GM19239 (cell line): ENCODE measurements at regions not wholly inside any gene's neighbourhood (a gene's known extent, or its start where the extent isn't known, plus 50 kb on each side); places are given as distances from the start of the nearest gene placed in this dataset.
A peak's percentile ranks its signal among the peaks of the same experiment; 100 is the strongest.

Source experiments
- DNase-seq: peaks from one replicate; pipeline ENCODE4 v3.0.0; 2011; ENCODE audit warnings: low spot score; ENCODE audit not compliant: insufficient read length
- FAIRE-seq: peaks from 2 replicates; lab custom pipeline; 2011; peaks lifted over from hg19 to GRCh38; lab: Jason Lieb, UNC

DNA sequence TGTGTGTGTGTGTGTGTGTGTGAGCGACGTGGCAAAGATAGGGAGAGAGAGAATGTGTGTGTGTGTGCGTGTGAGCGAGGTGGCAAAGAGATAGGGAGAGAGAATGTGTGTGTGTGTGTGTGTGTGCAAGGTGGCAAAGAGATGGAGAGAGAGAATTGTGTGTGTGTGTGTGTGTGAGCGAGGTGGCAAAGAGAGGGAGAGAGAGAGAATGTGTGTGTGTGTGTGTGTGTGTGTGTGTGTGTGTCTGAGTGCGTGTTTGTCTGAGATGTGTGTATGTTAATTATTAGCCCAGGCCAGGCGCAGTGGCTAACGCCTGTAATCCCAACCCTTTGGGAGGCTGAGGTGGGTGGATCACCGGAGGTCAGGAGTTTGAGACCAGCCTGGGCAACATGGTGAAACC, 154.6 kb upstream of the RGMA start:
- FAIRE-seq, result no peak
- no peak for DNase-seq

DNA sequence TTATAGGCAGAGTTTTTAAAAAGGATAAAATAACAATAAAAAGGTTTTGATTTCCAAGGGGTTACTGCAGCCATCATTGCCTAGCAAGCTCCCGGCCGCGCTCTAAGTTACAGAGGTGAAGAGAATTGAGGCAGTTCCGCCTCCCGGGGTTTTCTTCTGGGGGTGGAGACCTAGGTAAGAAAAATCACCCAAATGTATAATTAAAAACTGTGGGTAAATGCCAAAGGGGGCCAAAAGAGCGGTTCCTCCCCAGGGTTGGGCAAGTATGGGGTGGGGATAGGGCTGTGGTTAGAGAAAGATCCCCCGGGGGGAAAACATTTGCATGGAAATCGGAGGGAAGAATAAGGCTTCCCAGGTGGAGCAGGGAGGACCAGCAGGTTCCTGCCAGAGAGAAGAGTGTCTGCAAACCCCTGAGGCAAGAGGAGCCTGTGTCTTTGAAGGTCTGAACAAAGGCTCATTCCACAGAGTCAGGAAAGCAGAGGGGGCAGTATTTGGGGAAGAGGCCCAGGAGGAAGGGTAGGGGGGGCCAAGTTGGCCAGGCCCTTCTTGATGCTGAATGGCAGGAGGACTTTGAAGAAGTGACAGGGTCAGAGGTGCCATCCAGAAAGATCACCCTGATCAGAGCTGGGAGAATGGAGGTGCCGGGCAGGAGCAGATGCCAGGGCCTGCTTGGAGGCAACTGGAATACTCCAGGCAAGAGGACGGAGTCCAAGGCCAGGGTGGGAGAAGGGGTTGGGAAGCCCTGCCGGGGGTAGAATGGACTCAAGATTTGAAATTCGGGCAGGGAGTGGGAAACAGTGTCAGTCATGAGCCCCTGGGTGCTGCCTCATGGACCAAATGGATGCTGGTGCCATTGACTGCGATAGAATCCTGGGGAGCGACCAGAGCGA, 152.9 kb upstream of the RGMA start:
- DNase-seq (no peak), FAIRE-seq (no peak)

DNA sequence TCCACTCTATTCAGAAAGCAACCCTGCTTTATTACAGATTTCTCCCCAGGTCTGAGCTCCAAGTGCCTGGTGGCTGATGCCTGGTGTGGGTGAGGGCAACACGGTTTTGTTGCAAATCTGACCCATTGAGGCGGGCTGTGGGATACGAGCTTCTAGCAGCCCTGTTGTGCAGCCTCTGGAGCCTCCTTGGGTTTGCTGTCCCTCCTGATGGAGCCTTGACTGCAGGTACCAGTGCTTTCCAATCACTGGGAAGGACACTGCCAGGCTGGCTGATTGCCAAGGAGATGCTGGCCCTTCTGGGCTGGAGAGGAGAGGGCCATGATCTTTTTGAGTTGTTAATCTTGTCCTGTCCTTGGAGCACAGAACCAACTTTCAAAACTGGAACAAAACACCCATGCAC, 151.0 kb upstream of the RGMA start:
- FAIRE-seq, result no peak
- DNase-seq, result no peak

DNA sequence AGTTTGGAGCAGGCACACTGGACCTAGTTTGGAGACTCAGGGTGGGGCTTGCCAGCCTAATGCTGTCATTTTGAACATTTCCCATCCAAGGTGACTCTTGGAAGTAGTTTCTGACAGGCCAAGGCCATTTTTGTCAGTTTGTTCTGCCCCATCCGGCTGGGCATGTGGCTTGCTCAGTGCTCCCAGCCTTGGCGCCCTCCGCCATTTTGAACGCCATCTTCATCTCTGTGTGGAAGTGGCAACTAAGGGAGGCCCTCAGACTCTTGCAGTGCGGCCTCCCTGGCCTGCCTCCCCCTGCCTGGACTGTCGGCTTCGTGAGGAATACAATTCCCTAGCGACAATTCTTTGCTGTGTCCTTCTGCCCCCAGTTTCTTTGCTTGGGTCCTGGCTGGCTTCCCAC, 150.6 kb upstream of the RGMA start:
- no peak for FAIRE-seq
- no peak for DNase-seq

DNA sequence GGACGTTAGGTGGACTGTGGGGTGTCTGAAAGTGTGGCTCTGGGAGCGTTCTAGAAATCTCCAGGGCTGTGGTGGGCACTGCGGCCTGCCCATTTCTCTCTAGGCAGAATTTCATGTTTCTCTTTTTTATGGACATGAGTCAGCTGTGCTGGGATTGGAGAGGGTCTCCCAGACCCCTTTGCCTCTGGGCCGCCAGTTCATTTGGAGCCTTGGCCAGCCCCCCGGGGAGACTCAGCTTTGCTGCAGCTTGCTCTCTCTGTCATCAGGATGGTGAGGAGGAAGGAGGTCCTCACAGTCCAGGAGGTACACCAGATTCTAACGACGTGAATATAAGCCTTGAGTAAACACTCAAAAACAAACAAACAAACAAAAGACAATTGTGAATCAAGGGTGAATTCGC, 149.6 kb upstream of the RGMA start:
- no peak for FAIRE-seq
- no peak for DNase-seq

DNA sequence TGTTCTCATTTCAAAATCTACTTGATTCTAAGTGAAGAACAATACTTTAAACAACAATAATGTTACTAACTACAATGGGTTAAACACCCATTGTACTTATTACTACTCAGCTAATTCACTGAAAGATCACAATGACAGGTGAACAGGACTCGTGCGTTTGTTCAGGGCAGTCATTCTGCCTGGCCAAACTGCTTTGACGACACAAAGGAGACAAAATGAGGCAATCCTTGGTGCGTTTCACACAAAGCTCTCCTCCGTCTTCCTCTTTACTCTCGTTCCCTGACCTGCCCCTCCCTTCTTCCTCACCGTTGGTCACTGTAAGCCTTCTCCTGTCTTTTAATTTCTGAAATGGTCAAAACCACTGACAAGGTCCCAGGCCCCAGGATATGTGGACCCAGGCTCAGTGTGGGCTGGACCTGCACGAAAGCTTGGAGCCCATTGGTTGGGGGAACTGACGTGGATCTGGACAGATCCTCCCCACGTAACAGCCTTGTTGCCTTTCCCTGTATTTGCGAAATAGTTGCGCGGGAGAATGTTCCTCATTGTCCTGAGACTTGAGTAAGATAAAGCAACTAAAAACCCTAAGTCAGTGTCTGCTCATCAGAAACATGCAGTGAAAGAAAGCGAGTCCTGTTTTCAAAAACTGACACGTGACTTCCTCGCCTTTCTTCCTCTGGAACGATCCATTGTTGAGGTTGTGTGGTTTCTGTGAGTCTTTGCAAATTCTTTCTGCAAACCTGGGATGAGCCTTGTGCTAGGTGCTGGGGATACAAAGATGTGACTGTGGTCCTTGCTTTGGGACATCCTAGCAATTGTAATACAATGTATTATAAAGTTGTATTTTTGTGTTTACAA, 147.1 kb upstream of the RGMA start:
- FAIRE-seq (no peak), DNase-seq (no peak)

DNA sequence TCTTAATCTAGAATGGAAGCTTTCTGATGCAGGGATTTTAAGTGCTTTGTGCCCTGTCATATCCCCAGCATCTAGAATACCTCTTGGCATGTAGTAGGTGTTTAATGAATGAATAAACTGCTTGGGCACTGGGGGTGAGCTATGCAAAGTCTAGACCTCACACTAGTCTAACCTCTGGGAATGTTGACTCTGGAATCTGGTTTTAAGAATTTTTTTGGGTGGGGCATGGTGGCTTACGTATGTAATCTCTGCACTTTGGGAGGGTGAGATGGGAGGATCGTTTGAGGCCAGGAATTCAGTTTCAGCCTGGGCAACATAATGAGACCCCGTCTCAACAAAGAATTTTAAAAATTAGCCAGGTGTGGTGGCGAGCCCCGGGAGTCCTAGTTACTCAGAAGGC, 146.3 kb upstream of the RGMA start:
- DNase-seq, result no peak
- FAIRE-seq, result no peak

DNA sequence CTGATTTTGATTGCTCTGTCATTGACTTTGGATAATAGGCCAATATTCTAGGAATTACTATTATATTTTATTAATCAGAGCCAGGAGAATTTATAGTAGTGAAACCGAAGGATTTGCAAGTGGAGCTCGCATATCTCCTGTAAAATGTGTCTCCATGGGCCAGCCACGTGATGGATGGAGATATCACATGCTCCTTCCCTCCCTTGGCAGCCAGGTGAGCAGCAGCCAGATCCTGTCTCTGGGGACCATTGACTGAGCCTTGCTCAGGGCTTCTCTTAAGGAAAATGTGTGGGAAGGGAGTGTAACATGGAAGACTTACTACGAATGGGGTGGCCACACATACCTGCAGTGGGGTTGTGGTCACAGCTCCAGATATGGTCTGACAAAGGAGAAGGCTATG, 144.7 kb upstream of the RGMA start:
- FAIRE-seq (no peak), DNase-seq (no peak)

DNA sequence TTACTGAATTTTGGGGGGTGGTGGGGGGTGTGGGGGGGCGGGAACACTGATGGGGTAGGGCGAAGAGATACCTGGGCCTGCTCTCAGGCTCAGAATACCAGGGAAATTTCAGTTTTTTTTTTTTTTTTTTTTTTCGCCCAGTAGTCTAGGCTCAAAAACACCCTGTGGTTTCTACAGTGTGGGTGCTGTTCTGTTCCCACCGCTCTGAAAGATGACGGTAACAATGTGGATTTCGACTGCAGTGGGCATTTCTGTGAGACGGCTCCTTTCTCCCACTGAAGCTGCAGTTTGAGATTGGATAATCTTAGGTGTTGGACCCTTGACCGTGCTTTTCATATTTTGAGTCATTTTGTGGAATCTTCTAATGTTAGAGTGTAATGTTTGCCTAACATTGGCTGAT, 143.8 kb upstream of the RGMA start:
- no peak for FAIRE-seq
- DNase-seq, result no peak

DNA sequence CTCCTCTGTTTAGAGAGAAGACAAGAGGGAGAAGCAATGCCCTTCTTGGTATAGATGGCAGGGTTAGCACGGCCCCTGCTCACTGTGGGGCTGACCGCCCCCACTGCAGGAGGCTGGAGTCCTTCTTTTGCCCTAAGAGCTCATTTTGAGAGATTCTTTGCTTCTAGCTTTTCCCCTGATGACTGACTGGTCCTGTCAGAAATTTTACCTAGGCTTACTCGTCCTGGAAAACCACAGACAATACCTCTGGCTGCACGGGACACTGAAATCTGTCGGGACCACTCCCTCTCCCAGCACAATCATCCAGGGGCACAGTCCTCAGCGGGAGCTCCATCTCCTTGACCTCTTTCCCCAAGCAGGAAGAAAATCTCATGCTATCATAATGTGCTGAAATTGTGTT, 143.0 kb upstream of the RGMA start:
- no peak for FAIRE-seq
- no peak for DNase-seq

DNA sequence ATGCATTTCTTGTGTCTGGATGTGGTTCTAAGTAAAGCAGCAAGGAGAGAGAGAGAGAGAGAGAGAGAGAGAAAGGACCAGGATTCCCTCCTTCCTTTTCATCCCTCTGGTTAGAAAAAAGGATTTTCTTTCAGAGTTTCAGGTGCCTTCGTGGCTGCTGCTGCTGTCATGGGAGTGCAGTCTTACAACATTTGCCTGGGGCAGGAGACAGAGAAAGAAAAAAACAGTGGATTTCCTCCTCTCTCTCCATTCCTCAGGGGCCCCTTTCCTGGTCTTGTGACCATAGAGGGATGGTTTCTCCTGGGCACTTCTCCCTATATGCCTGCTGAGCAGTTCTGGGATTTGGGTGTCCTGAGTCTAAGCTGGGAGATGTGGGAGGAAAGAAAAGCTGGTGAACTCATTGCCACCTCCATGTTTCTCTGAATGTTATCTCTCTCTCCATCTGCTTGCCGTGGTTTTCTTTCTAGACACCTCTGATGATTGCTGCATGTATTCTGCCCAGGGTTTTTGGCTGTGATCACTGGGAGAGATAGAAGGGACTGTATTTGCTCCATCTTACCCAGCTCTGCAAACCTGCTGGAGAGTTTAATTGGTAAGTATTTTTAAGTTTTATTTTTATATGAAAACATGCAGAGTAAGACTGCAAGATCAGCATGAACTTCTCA, 142.4 kb upstream of the RGMA start:
- FAIRE-seq (no peak), DNase-seq (no peak)

DNA sequence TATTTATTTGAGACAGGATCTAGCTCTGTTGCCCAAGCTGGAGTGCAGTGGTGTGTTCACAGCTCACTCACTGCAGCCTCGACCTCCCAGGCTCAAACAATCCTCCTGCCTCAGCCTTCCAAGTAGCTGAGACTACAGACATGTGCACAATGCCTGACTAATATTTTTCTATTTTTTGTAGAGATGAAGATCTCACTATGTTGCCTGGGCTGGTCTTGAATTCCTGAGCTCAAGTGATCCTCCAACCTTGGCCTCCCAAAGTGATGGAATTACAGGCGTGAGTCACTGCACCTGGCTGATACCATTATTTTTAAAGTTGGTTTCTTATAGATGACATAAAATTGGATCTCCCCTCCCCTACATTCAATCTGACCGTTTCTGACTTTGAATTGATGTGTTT, 139.5 kb upstream of the RGMA start:
- DNase-seq (no peak), FAIRE-seq (no peak)

DNA sequence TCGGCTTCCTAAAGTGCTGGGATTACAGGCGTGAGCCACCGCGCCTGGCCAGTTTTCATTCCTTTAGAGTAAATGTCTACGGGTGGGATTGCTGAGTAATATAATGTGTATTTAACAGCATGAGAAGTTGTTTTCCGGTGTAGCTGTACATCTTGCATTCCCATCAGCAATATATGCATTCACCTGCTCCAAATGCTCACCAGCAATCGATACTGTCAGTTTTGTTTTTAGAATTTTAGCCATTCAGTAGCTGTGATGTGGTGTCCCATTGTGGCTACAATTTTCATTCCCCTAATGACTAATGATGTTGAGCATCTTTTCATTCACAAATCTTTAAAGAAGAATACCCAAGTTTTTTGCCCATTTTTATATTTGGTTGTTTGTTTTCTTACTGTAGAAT, 134.8 kb upstream of the RGMA start:
- no peak for FAIRE-seq
- no peak for DNase-seq

DNA sequence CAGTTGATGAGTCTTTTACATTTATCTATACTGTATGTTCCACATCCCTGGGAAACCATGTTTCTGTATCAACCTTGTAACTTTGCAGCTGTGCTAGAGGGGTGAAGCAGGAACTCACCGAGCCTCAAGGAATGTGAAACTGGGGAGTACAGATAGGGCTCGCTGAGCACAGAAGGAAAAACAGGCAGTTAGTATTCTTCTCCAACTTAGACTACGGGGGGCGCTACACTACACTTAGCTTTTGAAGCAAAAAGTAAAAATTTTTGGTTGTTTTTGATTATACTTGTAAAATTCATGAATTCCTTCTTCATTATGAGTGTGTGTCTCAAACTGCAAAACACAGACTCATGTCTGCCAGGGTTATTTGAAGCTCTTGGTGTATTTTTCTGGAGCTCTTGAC, 132.7 kb upstream of the RGMA start:
- FAIRE-seq (peak; percentile 14), DNase-seq (no peak)

DNA sequence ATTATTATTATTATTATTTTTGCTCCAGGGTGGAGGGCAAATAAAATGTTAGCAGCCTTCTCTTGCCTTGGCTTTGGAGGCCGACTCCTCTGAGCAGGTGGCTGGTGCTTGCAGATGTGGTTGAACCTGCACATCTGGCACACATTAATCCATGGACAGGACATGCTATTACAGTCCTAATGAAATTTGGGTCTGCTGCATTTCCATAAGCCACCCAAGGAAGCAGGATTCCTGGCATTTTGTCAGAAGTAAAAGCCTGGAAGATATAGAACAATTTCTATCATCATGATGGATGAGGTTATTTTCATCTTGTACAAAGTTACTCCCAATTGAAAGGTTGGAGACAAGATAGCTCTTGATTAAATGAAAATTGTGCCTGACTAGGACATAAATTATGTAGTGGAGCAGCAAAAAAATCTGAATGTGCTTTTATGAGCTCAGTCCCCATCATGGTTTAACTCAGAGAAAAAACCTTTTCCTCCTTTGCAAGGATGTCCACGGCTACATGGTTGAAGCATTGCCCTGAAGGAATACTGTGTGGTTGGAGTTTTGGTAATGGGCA, 130.9 kb upstream of the RGMA start:
- FAIRE-seq (no peak), DNase-seq (no peak)

DNA sequence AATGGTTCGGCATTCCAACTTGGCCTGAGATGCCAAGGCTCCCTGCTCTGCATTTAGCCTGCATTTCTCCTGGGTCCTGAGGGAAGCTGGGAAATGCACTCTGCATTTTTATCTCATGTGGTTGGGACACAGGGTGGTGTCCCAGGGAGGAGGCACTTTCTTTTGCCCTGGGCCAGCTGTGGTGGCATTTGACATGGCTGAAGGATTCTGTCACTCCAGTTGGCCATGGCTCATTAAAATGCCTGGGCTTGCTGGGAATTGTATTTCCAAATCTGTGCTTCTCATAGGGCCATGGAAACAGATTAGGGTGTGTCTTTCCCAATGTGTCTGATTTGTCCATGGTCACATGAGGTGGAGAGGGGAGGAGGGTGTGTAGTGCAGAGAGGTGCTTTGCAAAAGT, 128.3 kb upstream of the RGMA start:
- FAIRE-seq, result no peak
- DNase-seq, result no peak

DNA sequence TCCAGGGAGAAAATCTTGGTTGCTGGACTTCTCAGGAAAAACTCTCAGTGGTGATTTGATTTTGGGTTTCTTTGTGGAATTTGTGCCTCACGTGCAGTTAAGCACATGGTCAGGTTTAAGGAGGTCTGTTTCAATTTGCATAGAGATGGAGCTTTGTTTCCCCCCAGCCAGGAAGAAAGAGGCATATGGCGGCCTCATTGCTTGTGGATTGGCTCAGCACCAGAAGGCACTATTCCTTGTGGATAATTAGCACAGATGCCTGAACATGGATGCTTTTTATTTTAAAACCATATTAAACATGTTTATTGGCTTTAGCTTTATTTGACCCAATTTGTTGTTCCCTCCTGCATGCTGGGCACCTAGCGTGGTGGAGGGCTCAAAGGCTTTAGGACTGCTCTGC, 125.1 kb upstream of the RGMA start:
- DNase-seq (no peak), FAIRE-seq (no peak)

DNA sequence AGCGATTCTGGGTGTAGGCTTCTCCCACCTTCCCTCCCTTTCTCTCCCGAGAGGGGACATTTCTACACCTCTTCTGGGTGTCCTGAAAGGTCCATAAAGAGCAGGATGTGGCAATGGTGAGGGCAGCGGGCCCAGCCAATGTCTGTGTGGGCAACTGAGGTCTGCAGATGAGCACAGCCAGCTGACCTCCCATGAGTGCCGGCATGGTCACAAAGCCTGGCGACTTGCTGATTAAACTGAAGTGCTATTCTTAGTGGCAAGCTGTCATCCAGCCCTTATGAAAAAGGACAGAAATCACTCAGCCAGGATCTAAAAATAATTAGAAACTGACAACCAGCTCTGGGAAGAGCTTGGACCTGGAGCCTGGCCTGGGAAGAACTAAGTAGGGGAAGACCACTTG, 124.3 kb upstream of the RGMA start:
- DNase-seq (no peak), FAIRE-seq (no peak)

DNA sequence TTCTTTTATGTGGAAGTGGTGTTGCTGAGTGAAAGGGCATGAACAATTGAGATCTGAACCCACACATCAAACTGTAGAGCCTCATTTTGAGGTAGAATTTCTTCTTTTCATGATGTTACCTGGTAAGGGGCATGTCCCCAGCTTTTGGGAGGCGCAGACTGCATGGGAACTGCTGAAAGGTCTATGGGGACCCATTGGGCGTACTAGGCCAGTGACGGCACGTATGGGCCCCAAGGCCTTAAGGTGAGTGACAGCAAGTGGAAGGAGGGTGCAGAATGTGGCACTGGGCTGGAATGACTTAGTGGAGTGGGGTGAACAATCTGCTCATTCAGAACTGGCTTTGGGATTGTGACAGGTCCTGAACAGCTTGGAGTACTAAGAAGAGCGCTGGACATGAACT, 123.6 kb upstream of the RGMA start:
- FAIRE-seq, result no peak

DNA sequence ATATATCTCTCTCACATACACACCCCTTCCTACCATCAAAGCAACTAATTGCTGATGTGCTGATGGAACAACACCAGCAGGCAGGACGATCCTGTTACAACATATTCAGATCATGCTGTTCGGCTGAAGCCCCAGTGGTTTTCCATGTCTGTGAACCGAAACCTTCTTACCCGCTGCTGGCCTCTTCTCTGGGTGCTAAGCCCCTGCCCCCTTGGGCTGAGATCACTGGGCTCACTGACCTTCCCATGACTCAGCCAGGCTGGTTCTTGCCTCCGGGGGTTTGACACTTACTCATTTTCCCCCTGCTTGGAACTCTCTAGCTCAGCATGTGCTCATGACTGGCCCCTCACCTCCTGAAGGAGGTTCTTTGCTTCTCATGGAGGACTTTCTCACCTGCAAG, 122.0 kb upstream of the RGMA start:
- FAIRE-seq (no peak), DNase-seq (no peak)

More for the DNA sequence above, 123.6 kb upstream of the RGMA start:
- DNase-seq, result no peak
